Stomach (tissue), 8 donors: ENCODE measurements at regions not wholly inside any gene's neighbourhood (a gene's known extent, or its start where the extent isn't known, plus 50 kb on each side); places are given as distances from the start of the nearest gene placed in this dataset.
A peak's percentile ranks its signal among the peaks of the same experiment; 100 is the strongest.

Experiments used
- DNase-seq, 2 donors: peaks; one replicate each; pipeline versions ENCODE4 v3.0.0 to v3.0.0-alpha.2; 2013 to 2019
- H3K27ac ChIP-seq, 5 donors: fragments of 200-600 bp in 4 of 5; sonication (generic) in 4 of 5; one replicate each; pipeline ENCODE4 v1.5.1; 2013 to 2019; ENCODE audit warnings: mild to moderate bottlenecking in 1 of 5, moderate library complexity in 1 of 5
- H3K27me3 ChIP-seq, 3 donors: fragments of 200-600 bp; sonication (generic); one replicate each; pipeline ENCODE4 v1.5.1; 2017 to 2019; ENCODE audit warnings: mixed run types in 1 of 3
- H3K36me3 ChIP-seq, 4 donors: fragments of 200-600 bp; sonication (generic); 1 replicate in 3 of 4; 2 replicates in 1 of 4; pipeline ENCODE4 v1.5.1; 2016 to 2019
- H3K4me1 ChIP-seq, 4 donors: fragments of 200-600 bp; sonication (generic); one replicate each; pipeline ENCODE4 v1.5.1; 2016 to 2019
- H3K4me3 ChIP-seq, 4 donors: fragments of 200-600 bp; sonication (generic) in 3 of 4; one replicate each; pipeline ENCODE4 v1.5.1; 2016 to 2019; ENCODE audit warnings: mild to moderate bottlenecking in 1 of 4
- H3K9me3 ChIP-seq, 4 donors: fragments of 200-600 bp; sonication (generic); one replicate each; pipeline ENCODE4 v1.5.1; 2016 to 2019
- CTCF ChIP-seq, 7 experiments: fragments of 450-650 bp in 4 of 7; fragments of 200-600 bp in 3 of 7; sonication (generic) in 3 of 7; IDR thresholded peaks; one replicate each; pipeline ENCODE4 v1.5.1; 2016 to 2019; ENCODE audit warnings: antibody characterized with exemption in 7 of 7, control low read depth in 2 of 7, mild to moderate bottlenecking in 1 of 7
- EP300 ChIP-seq: sonication (generic); formaldehyde crosslinking; IDR thresholded peaks from one replicate; pipeline ENCODE4 v1.6.1; 2017; ENCODE audit warnings: antibody characterized with exemption
- POLR2A ChIP-seq, 4 donors: fragments of 450-650 bp; IDR thresholded peaks; one replicate each; pipeline ENCODE4 v1.6.1; 2016; ENCODE audit warnings: antibody characterized with exemption in 4 of 4, control low read depth in 2 of 4, mild to moderate bottlenecking in 1 of 4, moderate library complexity in 1 of 4
- POLR2AphosphoS5 ChIP-seq, 3 donors: sonication (generic); formaldehyde crosslinking; IDR thresholded peaks; one replicate each; pipeline ENCODE4 v1.6.1; 2016; ENCODE audit warnings: antibody characterized with exemption in 3 of 3
- WGBS, 5 donors: extraction: QIAGEN DNeasy Blood & Tissue Kit in 3 of 5; methylation state at CpG; one replicate each; pipeline versions ENCODE4 v1.1.5 to v1.1.7; 2013 to 2018; 5-methylcytosine and 5-hydroxymethylcytosine counted together
- intact Hi-C: fragments of 100-400 bp; cut with DNase I; formaldehyde crosslinking; loops from one replicate; pipeline ENCODE4 v1.15.1; 2023; ENCODE audit warnings: low total_unique reads
- donor health status: healthy with polysubstance abuse.
- donor health status: Bipolar disorder and iron deficiency.
- donor health status: healthy.

GRCh38 chr9:126228111-126228780, 98.4 kb upstream of the MVB12B start:
- Histone ChIP-seq H3K4me1 (peaks cover 0 to 7% (median 3%) of the 10 kb centered on the region in 4 donors), H3K4me3 (no peak overlapping the region), H3K9me3 (no peaks in the 10 kb centered on the region), H3K27me3 (peaks cover 1 to 58% (median 16%) of the 10 kb centered on the region in 3 donors), H3K36me3 (no peaks in the 10 kb centered on the region), H3K27ac (no peak overlapping the region)
- DNase-seq = no peak
- intact Hi-C loops = loop anchor here (5.0 kb wide), 1 partner anchor 821 kb away; no protein-coding TSS in a partner anchor
- 77 to 87% (median 79%) methylated on average over 13 to 14 of the region's 14 CpGs for WGBS, 5 donors
- no peak for TF ChIP-seq CTCF (IDR thresholded peaks at IDR 0.05)
- no peak for TF ChIP-seq POLR2A (IDR thresholded peaks at IDR 0.05)
- TF ChIP-seq POLR2AphosphoS5 (IDR thresholded peaks at IDR 0.05) = no peak
- TF ChIP-seq EP300 = no peak

- H3K27ac ChIP-seq = no peak overlapping the region
- DNase-seq = peak; percentile 72 to 89
- WGBS, 5 donors = 26 to 30% (median 27%) methylated on average over 16 to 19 of the region's 19 CpGs
- TF ChIP-seq EP300 (no peak), POLR2AphosphoS5 (IDR thresholded peaks at IDR 0.05) (peak in 1 of 3 donors; percentile 17), CTCF (IDR thresholded peaks at IDR 0.05) (peak in 5 of 7 experiments; percentile 81 to 97 (median 88)), POLR2A (IDR thresholded peaks at IDR 0.05) (no peak)
- H3K9me3 ChIP-seq = no peaks in the 10 kb centered on the region
- peaks cover 0 to 7% (median 3%) of the 10 kb centered on the region in 4 donors for H3K4me1 ChIP-seq
- no peak overlapping the region for H3K4me3 ChIP-seq
- H3K36me3 ChIP-seq = no peaks in the 10 kb centered on the region
- intact Hi-C loops = loop anchor here (5.0 kb wide), 1 partner anchor 822 kb away; no protein-coding TSS in a partner anchor
- peaks cover 0 to 51% (median 10%) of the 10 kb centered on the region in 3 donors for H3K27me3 ChIP-seq
Observed at GRCh38 chr9:126228781-126229444, 97.7 kb upstream of the MVB12B start.

GRCh38 chr9:126229501-126229900, 97.1 kb upstream of the MVB12B start:
- intact Hi-C loops = loop anchor here (5.0 kb wide), 1 partner anchor 822 kb away; no protein-coding TSS in a partner anchor
- no peak overlapping the region for H3K27ac ChIP-seq
- DNase-seq = no peak
- TF ChIP-seq EP300 = no peak
- no peak for TF ChIP-seq POLR2A (IDR thresholded peaks at IDR 0.05)
- TF ChIP-seq CTCF (IDR thresholded peaks at IDR 0.05) = no peak
- H3K36me3 ChIP-seq = no peaks in the 10 kb centered on the region
- H3K27me3 ChIP-seq = peaks cover 0 to 45% (median 10%) of the 10 kb centered on the region in 3 donors
- 77 to 90% (median 80%) methylated on average over 3 of the region's 3 CpGs for WGBS, 5 donors
- peaks cover 0 to 7% (median 3%) of the 10 kb centered on the region in 4 donors for H3K4me1 ChIP-seq
- no peak overlapping the region for H3K4me3 ChIP-seq
- no peaks in the 10 kb centered on the region for H3K9me3 ChIP-seq

- no peak for TF ChIP-seq CTCF (IDR thresholded peaks at IDR 0.05)
- TF ChIP-seq POLR2A (IDR thresholded peaks at IDR 0.05) = no peak
Observed at GRCh38 chr9:126230692-126231091, 95.9 kb upstream of the MVB12B start.

More at GRCh38 chr9:126230692-126231091, 95.9 kb upstream of the MVB12B start:
- Histone ChIP-seq H3K27ac (no peak overlapping the region), H3K36me3 (no peaks in the 10 kb centered on the region), H3K4me3 (no peak overlapping the region), H3K27me3 (peaks cover 0 to 34% (median 8%) of the 10 kb centered on the region in 3 donors), H3K9me3 (no peaks in the 10 kb centered on the region), H3K4me1 (peaks cover 0 to 7% (median 3%) of the 10 kb centered on the region in 4 donors)
- WGBS, 5 donors = 89 to 94% (median 90%) methylated on average over 11 of the region's 11 CpGs
- DNase-seq = no peak
- intact Hi-C loops = no loop called here
